ENCODE measurements at regions not wholly inside any gene's neighbourhood (a gene's known extent, or its start where the extent isn't known, plus 50 kb on each side); places are given as distances from the start of the nearest gene placed in this dataset.

DNA sequence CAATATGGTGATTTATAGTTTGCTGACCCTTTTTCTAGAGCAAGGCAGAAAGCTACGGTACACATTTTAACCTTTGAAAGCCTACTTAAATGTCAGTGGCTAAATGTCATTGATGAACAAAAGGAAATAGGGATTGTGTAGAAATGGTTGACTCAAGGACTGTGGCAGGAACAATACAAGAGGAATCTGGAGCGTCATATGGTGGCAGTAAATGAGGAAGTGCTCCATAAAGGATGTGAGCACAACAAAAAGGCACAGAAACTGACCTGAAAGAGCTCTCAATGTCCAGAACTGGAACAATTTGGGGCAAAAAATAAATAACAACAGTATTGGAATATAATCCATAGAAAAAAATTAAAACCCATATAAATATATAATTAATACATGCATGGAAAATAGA is 443.9 kb upstream of the VRK2 start:
- H3K27me3 Mint-ChIP-seq (ENCODE audit: insufficient read depth, unreplicated experiment) = no peaks in the 10 kb centered on the region
- H3K4me1 Mint-ChIP-seq (ENCODE audit: insufficient read depth, unreplicated experiment) = peaks cover 7% of the 10 kb centered on the region
- no peak overlapping the region for H3K27ac Mint-ChIP-seq (ENCODE audit: low read depth, unreplicated experiment)
- H3K4me3 Mint-ChIP-seq (ENCODE audit: unreplicated experiment) = no peak overlapping the region
- no peak for DNase-seq (ENCODE audit: unreplicated experiment)
- intact Hi-C loops (cut with micrococcal nuclease) = no loop called here
- H3K9me3 Mint-ChIP-seq (ENCODE audit: unreplicated experiment) = peaks cover 8% of the 10 kb centered on the region
- POLR2A ChIA-PET = no interaction called here
- CTCF ChIA-PET = interaction anchor here (0.6 kb wide), 1 partner anchor 63 kb away, joined by 6 read pairs; no protein-coding TSS in a partner anchor
- TF ChIP-seq, protein P1, sequence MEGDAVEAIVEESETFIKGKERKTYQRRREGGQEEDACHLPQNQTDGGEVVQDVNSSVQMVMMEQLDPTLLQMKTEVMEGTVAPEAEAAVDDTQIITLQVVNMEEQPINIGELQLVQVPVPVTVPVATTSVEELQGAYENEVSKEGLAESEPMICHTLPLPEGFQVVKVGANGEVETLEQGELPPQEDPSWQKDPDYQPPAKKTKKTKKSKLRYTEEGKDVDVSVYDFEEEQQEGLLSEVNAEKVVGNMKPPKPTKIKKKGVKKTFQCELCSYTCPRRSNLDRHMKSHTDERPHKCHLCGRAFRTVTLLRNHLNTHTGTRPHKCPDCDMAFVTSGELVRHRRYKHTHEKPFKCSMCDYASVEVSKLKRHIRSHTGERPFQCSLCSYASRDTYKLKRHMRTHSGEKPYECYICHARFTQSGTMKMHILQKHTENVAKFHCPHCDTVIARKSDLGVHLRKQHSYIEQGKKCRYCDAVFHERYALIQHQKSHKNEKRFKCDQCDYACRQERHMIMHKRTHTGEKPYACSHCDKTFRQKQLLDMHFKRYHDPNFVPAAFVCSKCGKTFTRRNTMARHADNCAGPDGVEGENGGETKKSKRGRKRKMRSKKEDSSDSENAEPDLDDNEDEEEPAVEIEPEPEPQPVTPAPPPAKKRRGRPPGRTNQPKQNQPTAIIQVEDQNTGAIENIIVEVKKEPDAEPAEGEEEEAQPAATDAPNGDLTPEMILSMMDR (IDR thresholded peaks at IDR 0.05; ENCODE audit: unreplicated experiment) = no peak
- H3K36me3 Mint-ChIP-seq (ENCODE audit: insufficient read depth, unreplicated experiment) = no peaks in the 10 kb centered on the region
- no TSS peak for BruUV-seq (replicated peaks)

DNA sequence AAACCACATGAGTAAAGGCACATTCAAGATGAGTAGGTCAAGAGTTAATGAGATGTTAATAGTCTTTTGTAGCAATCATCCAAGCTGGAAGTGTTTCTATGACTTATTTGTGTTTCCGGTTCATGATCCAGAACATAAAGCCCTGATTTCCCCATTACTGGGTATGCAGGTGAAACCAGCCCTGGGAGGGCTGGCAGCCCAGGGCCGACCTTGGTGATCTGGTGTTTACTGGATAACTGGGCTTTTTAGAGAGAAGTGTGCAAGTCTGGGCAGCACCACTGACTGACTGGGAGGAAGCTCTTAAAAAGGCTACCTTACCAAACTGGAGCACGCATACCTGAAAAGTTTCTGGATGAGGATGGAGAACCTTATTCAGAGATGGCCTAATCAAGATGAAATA is 431.6 kb upstream of the VRK2 start:
- Mint-ChIP-seq H3K4me3 (ENCODE audit: unreplicated experiment) (no peak overlapping the region), H3K27me3 (ENCODE audit: insufficient read depth, unreplicated experiment) (no peaks in the 10 kb centered on the region), H3K4me1 (ENCODE audit: insufficient read depth, unreplicated experiment) (no peaks in the 10 kb centered on the region), H3K27ac (ENCODE audit: low read depth, unreplicated experiment) (no peak overlapping the region), H3K9me3 (ENCODE audit: unreplicated experiment) (no peaks in the 10 kb centered on the region), H3K36me3 (ENCODE audit: insufficient read depth, unreplicated experiment) (no peaks in the 10 kb centered on the region)
- CTCF ChIA-PET = interaction anchor here (1.2 kb wide), 1 partner anchor 17 kb away, joined by 4 read pairs; no protein-coding TSS in a partner anchor
- intact Hi-C loops (cut with micrococcal nuclease) = no loop called here
- no TSS peak for BruUV-seq (replicated peaks)
- DNase-seq (ENCODE audit: unreplicated experiment) = no peak
- POLR2A ChIA-PET = no interaction called here
- TF ChIP-seq, protein P1 (IDR thresholded peaks at IDR 0.05; ENCODE audit: unreplicated experiment) = no peak

DNA sequence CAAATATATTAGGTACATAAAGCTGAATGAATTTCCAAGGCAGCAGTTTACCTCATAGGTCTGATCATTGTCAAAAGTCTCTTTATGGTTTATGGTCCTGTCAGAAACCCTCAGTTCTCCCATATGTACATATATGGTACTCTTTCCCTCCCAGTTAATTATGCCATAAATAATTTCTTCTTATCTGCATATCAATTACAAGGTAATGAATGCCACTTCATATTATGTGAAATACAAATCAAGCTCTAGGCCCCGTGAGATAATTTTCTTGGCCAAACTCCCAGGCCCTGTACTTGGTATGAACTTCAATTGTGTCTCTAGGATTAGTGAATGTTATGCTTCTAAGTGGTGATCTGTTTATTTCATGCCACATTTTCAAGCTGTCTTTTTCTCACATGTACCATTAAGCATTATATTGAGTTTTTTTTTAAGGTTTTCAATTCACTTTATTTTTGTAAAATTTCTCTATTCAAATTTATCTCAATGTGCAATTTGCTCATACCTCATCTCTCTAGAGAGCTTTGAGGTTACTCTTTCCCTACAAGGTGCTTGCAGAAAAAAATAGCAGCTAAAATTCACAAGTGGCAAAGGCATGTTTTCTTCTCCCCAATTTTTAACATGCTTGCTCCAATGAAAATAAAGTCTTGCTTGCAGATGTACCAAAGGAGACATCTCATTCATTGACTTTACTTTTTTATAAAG is 430.6 kb upstream of the VRK2 start:
- H3K9me3 Mint-ChIP-seq (ENCODE audit: unreplicated experiment) = no peaks in the 10 kb centered on the region
- H3K27ac Mint-ChIP-seq (ENCODE audit: low read depth, unreplicated experiment) = no peak overlapping the region
- intact Hi-C loops (cut with micrococcal nuclease) = no loop called here
- ChIA-PET CTCF (interaction anchor here (1.2 kb wide), 1 partner anchor 18 kb away, joined by 4 read pairs; no protein-coding TSS in a partner anchor), POLR2A (no interaction called here)
- TF ChIP-seq, protein P1 (IDR thresholded peaks at IDR 0.05; ENCODE audit: unreplicated experiment) = no peak
- no peak for DNase-seq (ENCODE audit: unreplicated experiment)
- BruUV-seq (replicated peaks) = no TSS peak
- H3K4me3 Mint-ChIP-seq (ENCODE audit: unreplicated experiment) = no peak overlapping the region
- H3K27me3 Mint-ChIP-seq (ENCODE audit: insufficient read depth, unreplicated experiment) = no peaks in the 10 kb centered on the region
- no peaks in the 10 kb centered on the region for H3K36me3 Mint-ChIP-seq (ENCODE audit: insufficient read depth, unreplicated experiment)
- H3K4me1 Mint-ChIP-seq (ENCODE audit: insufficient read depth, unreplicated experiment) = no peaks in the 10 kb centered on the region

DNA sequence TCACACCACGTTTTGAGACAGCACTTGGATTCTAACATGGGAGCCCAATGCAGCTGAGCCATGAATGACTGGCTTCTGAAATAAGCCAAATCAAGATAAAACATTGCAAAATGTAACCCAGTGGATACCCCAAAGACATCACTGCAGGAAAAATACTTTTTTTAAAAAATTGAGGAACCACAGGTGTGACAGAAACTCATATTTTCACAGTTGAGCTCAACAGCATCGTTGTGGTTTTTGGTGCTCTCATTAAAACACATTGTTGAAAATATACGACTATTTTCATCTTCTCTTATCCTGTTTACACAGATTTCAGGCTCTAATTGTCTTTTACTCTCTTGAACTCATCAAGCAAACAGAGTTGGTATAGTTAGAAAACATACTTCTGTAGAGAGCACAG is 429.3 kb upstream of the VRK2 start:
- Mint-ChIP-seq H3K4me3 (ENCODE audit: unreplicated experiment) (no peak overlapping the region), H3K27ac (ENCODE audit: low read depth, unreplicated experiment) (no peak overlapping the region), H3K4me1 (ENCODE audit: insufficient read depth, unreplicated experiment) (no peaks in the 10 kb centered on the region), H3K36me3 (ENCODE audit: insufficient read depth, unreplicated experiment) (no peaks in the 10 kb centered on the region), H3K9me3 (ENCODE audit: unreplicated experiment) (no peaks in the 10 kb centered on the region), H3K27me3 (ENCODE audit: insufficient read depth, unreplicated experiment) (no peaks in the 10 kb centered on the region)
- intact Hi-C loops (cut with micrococcal nuclease) = no loop called here
- POLR2A ChIA-PET = no interaction called here
- CTCF ChIA-PET = interaction anchor here (0.6 kb wide), 1 partner anchor 1068 kb away, joined by 3 read pairs; no protein-coding TSS in a partner anchor
- no TSS peak for BruUV-seq (replicated peaks)
- TF ChIP-seq, protein P1 (IDR thresholded peaks at IDR 0.05; ENCODE audit: unreplicated experiment) = no peak
- DNase-seq (ENCODE audit: unreplicated experiment) = no peak
